ENCODE measurements at regions not wholly inside any gene's neighbourhood (a gene's known extent, or its start where the extent isn't known, plus 50 kb on each side); places are given as distances from the start of the nearest gene placed in this dataset.

DNA sequence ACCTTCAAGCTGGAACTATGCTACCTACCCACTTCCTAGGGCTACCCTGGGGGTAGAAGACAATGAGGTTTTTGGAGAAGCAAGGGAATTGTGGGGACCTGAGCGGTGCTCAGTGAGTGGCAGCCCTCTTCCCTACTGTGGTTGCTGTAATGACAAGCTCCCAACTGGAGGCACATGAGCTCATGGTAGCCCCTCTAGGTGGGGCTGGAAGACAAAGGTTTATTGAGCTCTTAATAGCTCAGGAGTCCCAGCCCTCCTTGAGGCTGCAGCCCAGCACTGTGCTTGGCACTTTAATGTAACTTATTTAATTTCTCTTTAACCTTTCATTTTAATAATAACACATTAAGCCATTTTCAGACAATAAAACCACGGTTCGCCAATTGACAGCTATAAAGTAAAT is 528.9 kb downstream of the OMA1 start:
- H2AFZ ChIP-seq, result no peak overlapping the region
- H3K36me3 ChIP-seq (ENCODE audit: low read depth), result no peaks in the 10 kb centered on the region
- H3K27me3 ChIP-seq (replicated peaks; ENCODE audit: insufficient read depth), result no peaks in the 10 kb centered on the region
- no peak for DNase-seq
- H3K27ac ChIP-seq, result no peak overlapping the region
- H4K20me1 ChIP-seq (ENCODE audit: insufficient read depth), result no peaks in the 10 kb centered on the region
- H3K9me3 ChIP-seq (ENCODE audit: low read depth), result no peaks in the 10 kb centered on the region
- WGBS, 2 experiments (ENCODE audit: low coverage in 1 of 2, low lambda C conversion rate in 2 of 2, missing lambda C conversion rate in 2 of 2), result 35 to 41% methylated on average over 3 of the region's 3 CpGs
- no peak overlapping the region for H3K4me3 ChIP-seq
- no peak overlapping the region for H3K4me2 ChIP-seq (ENCODE audit: unreplicated experiment)
- H3K4me1 ChIP-seq (ENCODE audit: insufficient read depth), result no peaks in the 10 kb centered on the region
- no peaks in the 10 kb centered on the region for H3K79me2 ChIP-seq (ENCODE audit: insufficient read depth)
- H3K9ac ChIP-seq, result no peak overlapping the region
- in situ Hi-C loops (cut with MboI), result no loop called here
- H3K9me2 ChIP-seq (ENCODE audit: insufficient read depth), result no peaks in the 10 kb centered on the region
- H3F3A ChIP-seq (ENCODE audit: insufficient read depth), result no peaks in the 10 kb centered on the region
- TF ChIP-seq EZH2 (IDR thresholded peaks at IDR 0.05; ENCODE audit: insufficient read depth, poor library complexity, severe bottlenecking) (no peak), EZH2phosphoT487 (IDR thresholded peaks at IDR 0.05; ENCODE audit: insufficient read depth, low read depth) (no peak)

DNA sequence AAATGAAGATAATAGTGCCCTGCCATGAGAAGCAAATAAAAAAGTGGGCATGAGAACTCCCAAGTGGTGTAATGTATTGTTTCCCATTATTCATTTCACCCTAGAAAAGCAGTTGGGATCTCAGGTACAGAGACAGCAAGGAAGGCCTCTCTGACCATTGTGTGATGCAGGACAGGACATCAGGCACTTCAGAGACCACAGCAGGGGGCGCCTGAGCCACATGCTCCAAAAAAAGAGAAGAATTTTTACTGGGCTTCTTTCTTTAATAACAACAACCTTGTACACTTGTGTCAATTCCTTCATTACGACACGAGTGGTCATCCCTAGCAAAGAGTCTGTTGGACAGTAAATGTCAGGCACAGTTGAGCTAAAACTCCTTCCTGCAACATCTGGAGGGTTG is 533.3 kb downstream of the OMA1 start:
- WGBS, 2 experiments (ENCODE audit: low coverage in 1 of 2, low lambda C conversion rate in 2 of 2, missing lambda C conversion rate in 2 of 2), result 26 to 29% methylated on average over 3 of the region's 3 CpGs

DNA sequence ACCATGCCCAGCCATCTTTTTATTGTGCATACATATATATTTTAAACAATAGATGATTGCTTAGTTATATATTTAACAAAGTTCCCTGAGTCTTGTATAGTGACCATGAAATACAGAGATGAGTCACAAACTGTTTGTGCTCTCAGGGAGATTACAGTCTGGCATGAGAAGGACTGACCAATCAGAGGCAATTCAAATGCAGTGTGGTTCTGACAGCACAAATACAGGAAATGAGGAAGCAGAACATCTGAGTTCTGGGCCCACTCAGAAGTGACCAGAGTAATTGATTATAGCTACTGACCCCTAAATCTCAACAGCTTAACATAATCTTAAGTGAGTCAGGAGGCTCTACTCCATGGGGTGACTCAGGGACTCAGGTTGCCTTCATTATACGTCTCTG is 534.5 kb downstream of the OMA1 start:
- Histone ChIP-seq H3F3A (ENCODE audit: insufficient read depth) (no peaks in the 10 kb centered on the region), H3K36me3 (ENCODE audit: low read depth) (no peaks in the 10 kb centered on the region), H3K27ac (no peak overlapping the region), H3K4me1 (ENCODE audit: insufficient read depth) (no peaks in the 10 kb centered on the region), H4K20me1 (ENCODE audit: insufficient read depth) (no peaks in the 10 kb centered on the region), H3K4me3 (no peak overlapping the region), H3K9me2 (ENCODE audit: insufficient read depth) (no peaks in the 10 kb centered on the region), H3K9me3 (ENCODE audit: low read depth) (no peaks in the 10 kb centered on the region), H3K27me3 (replicated peaks; ENCODE audit: insufficient read depth) (no peaks in the 10 kb centered on the region; the same call in 1 of the 2 replicates), H3K4me2 (ENCODE audit: unreplicated experiment) (no peak overlapping the region), H2AFZ (no peak overlapping the region), H3K9ac (no peak overlapping the region), H3K79me2 (ENCODE audit: insufficient read depth) (no peaks in the 10 kb centered on the region)
- in situ Hi-C loops (cut with MboI), result no loop called here
- 0% methylated on average over 1 of the region's 1 CpG for WGBS, 2 experiments (ENCODE audit: low coverage in 1 of 2, low lambda C conversion rate in 2 of 2, missing lambda C conversion rate in 2 of 2)
- no peak for DNase-seq
- TF ChIP-seq EZH2 (IDR thresholded peaks at IDR 0.05; ENCODE audit: insufficient read depth, poor library complexity, severe bottlenecking) (no peak), EZH2phosphoT487 (IDR thresholded peaks at IDR 0.05; ENCODE audit: insufficient read depth, low read depth) (no peak)

More for the DNA sequence above, 533.3 kb downstream of the OMA1 start:
- Histone ChIP-seq H3K9me2 (ENCODE audit: insufficient read depth) (no peaks in the 10 kb centered on the region), H4K20me1 (ENCODE audit: insufficient read depth) (no peaks in the 10 kb centered on the region), H3K27me3 (replicated peaks; ENCODE audit: insufficient read depth) (no peaks in the 10 kb centered on the region; the same call in 1 of the 2 replicates), H3K36me3 (ENCODE audit: low read depth) (no peaks in the 10 kb centered on the region), H3K9me3 (ENCODE audit: low read depth) (no peaks in the 10 kb centered on the region), H3K4me1 (ENCODE audit: insufficient read depth) (no peaks in the 10 kb centered on the region), H3K79me2 (ENCODE audit: insufficient read depth) (no peaks in the 10 kb centered on the region), H3K9ac (no peak overlapping the region), H3K4me3 (no peak overlapping the region), H3K4me2 (ENCODE audit: unreplicated experiment) (no peak overlapping the region), H3F3A (ENCODE audit: insufficient read depth) (no peaks in the 10 kb centered on the region), H3K27ac (no peak overlapping the region), H2AFZ (no peak overlapping the region)
- in situ Hi-C loops (cut with MboI), result no loop called here
- DNase-seq, result no peak
- TF ChIP-seq EZH2phosphoT487 (IDR thresholded peaks at IDR 0.05; ENCODE audit: insufficient read depth, low read depth) (no peak), EZH2 (IDR thresholded peaks at IDR 0.05; ENCODE audit: insufficient read depth, poor library complexity, severe bottlenecking) (no peak)

DNA sequence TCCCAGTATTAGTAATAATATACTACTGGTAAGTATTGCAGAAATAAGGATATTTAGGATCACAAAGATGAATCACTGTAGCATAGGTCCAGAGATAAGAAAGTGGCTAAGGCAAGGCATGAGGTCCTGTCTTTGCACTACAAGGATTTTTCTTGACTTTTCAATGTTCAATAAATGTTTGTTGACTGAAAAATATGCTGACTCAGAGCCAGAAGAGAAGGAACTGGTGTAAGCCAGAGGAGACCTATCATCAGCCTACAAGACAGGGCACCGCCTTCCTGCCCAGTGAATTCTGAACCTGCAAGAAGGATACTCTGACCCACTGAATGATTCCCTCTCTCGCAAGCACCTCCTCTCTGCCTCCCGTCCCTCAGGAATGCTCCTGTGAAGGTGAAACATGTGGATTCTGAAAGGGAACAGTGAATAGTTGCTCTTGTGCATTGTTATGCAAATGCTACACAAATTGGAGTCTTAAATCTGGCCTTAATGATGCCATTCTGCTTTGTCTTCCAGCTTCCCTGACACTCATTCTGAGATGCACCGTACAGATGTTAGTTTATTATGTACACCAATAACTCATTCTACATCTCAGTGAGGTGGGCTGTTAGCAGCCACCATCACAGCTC is 540.0 kb downstream of the OMA1 start:
- Histone ChIP-seq H3K9me3 (ENCODE audit: low read depth) (no peaks in the 10 kb centered on the region), H3K9ac (no peak overlapping the region), H3K79me2 (ENCODE audit: insufficient read depth) (no peaks in the 10 kb centered on the region), H3K4me3 (no peak overlapping the region), H3F3A (ENCODE audit: insufficient read depth) (no peaks in the 10 kb centered on the region), H3K27ac (no peak overlapping the region), H2AFZ (no peak overlapping the region), H3K9me2 (ENCODE audit: insufficient read depth) (no peaks in the 10 kb centered on the region), H3K4me2 (ENCODE audit: unreplicated experiment) (no peak overlapping the region), H4K20me1 (ENCODE audit: insufficient read depth) (no peaks in the 10 kb centered on the region), H3K36me3 (ENCODE audit: low read depth) (no peaks in the 10 kb centered on the region), H3K27me3 (replicated peaks; ENCODE audit: insufficient read depth) (no peaks in the 10 kb centered on the region; the same call in 1 of the 2 replicates), H3K4me1 (ENCODE audit: insufficient read depth) (no peaks in the 10 kb centered on the region)
- no peak for DNase-seq
- 19 to 25% methylated on average over 4 of the region's 4 CpGs for WGBS, 2 experiments (ENCODE audit: low coverage in 1 of 2, low lambda C conversion rate in 2 of 2, missing lambda C conversion rate in 2 of 2)
- TF ChIP-seq EZH2 (IDR thresholded peaks at IDR 0.05; ENCODE audit: insufficient read depth, poor library complexity, severe bottlenecking) (no peak), EZH2phosphoT487 (IDR thresholded peaks at IDR 0.05; ENCODE audit: insufficient read depth, low read depth) (no peak)
- in situ Hi-C loops (cut with MboI), result no loop called here
